ENCODE measurements at regions not wholly inside any gene's neighbourhood (a gene's known extent, or its start where the extent isn't known, plus 50 kb on each side); places are given as distances from the start of the nearest gene placed in this dataset.
"Not testable (repeated sequence)": the region's sequence is repeated elsewhere in the genome, so short reads cannot be mapped to it uniquely, and the experiment has no call there.

DNA sequence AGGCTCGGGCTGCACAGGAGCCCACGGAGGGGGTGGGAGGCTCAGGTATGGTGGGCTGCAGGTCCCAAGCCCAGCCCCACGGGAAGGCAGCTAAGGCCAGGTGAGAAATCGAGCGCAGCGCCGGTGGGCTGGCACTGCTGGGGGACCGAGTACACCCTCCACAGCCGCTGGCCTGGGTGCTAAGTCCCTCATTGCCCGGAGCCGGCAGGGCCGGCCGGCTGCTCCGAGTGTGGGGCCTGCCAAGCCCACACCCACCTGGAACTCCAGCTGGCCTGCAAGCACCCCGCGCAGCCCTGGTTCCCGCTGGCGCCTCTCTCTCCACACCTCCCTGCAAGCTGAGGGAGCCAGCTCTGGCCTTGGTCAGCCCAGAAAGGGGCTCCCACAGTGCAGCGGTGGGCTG, 137.4 kb upstream of the PKP2 start:
- H2BK120ac ChIP-seq (ENCODE audit: low read depth, low read length); H4K91ac ChIP-seq (ENCODE audit: low read depth, low read length, poor library complexity); H3K4me2 ChIP-seq (ENCODE audit: insufficient read depth, low read length, poor library complexity, severe bottlenecking); H3K27ac ChIP-seq (replicated peaks; ENCODE audit: low read length); H3K27me3 ChIP-seq (ENCODE audit: control insufficient read depth in 3 of 3, insufficient read depth in 3 of 3, low read depth in 1 of 3, low read length in 3 of 3); H3K23ac ChIP-seq (ENCODE audit: low read depth, low read length, poor library complexity); H3K4ac ChIP-seq (ENCODE audit: low read length); H3K9ac ChIP-seq (ENCODE audit: low read depth, low read length, poor library complexity); H2AFZ ChIP-seq (ENCODE audit: low read length); DNase-seq (ENCODE audit: low spot score); H3K4me3 ChIP-seq (ENCODE audit: low read length in 2 of 2); H4K8ac ChIP-seq (ENCODE audit: low read depth, low read length); H3K18ac ChIP-seq (ENCODE audit: low read length); H3K79me1 ChIP-seq (ENCODE audit: low read depth, low read length); H3K9me3 ChIP-seq (replicated peaks in 1 of 2; ENCODE audit: control insufficient read depth in 2 of 2, insufficient read depth in 1 of 2, low read depth in 1 of 2, low read length in 2 of 2); H2AK5ac ChIP-seq (ENCODE audit: low read depth, low read length); H2BK15ac ChIP-seq (ENCODE audit: low read length); H3K14ac ChIP-seq (ENCODE audit: low read length); H3K4me1 ChIP-seq (ENCODE audit: control insufficient read depth in 2 of 2, insufficient read depth in 1 of 2, low read depth in 1 of 2, low read length in 2 of 2); H2BK5ac ChIP-seq (ENCODE audit: low read length); H3K36me3 ChIP-seq (replicated peaks in 1 of 2; ENCODE audit: control insufficient read depth in 2 of 2, insufficient read depth in 2 of 2, low read length in 2 of 2); H2BK12ac ChIP-seq (ENCODE audit: low read length): not testable (repeated sequence)
- WGBS, 2 donors (ENCODE audit: extremely low coverage in 2 of 2, insufficient read length in 2 of 2, insufficient replicate concordance in 1 of 2) = no CpG with 5 or more reads among the region's 19 CpGs

DNA sequence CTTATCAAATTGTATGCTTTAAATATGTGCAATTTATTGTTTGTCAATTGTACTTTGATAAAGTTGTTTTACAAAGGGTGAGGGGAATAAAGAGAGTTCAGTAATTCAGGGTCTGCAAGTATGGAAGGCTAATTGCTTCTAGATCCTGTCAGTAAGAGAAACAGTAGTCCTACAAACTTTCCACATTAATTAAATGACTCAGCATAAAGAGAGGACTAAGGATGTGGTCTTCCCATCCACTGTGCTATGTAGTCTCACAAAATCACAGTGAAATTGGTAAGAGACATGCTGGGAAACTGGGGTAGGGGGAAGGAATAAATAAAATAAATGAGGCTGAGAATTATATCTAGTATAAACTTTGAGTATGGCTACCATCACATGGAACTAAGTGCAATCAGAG, 130.2 kb upstream of the PKP2 start:
- H3K9me3 ChIP-seq (replicated peaks in 1 of 2; ENCODE audit: control insufficient read depth in 2 of 2, insufficient read depth in 1 of 2, low read depth in 1 of 2, low read length in 2 of 2) = peaks cover 0 to 6% of the 10 kb centered on the region in 2 donors
- H3K4me1 ChIP-seq (ENCODE audit: control insufficient read depth in 2 of 2, insufficient read depth in 1 of 2, low read depth in 1 of 2, low read length in 2 of 2) = no peaks in the 10 kb centered on the region
- no peak overlapping the region for H3K27ac ChIP-seq (replicated peaks; ENCODE audit: low read length)
- no peak overlapping the region for H3K4me2 ChIP-seq (ENCODE audit: insufficient read depth, low read length, poor library complexity, severe bottlenecking)
- no peak overlapping the region for H3K23ac ChIP-seq (ENCODE audit: low read depth, low read length, poor library complexity)
- H3K79me1 ChIP-seq (ENCODE audit: low read depth, low read length) = no peaks in the 10 kb centered on the region
- H2BK15ac ChIP-seq (ENCODE audit: low read length) = no peak overlapping the region
- no peak for DNase-seq (ENCODE audit: low spot score)
- no peaks in the 10 kb centered on the region for H3K36me3 ChIP-seq (replicated peaks in 1 of 2; ENCODE audit: control insufficient read depth in 2 of 2, insufficient read depth in 2 of 2, low read length in 2 of 2)
- no peak overlapping the region for H2BK120ac ChIP-seq (ENCODE audit: low read depth, low read length)
- H3K4me3 ChIP-seq (ENCODE audit: low read length in 2 of 2) = no peak overlapping the region
- H3K4ac ChIP-seq (ENCODE audit: low read length) = no peak overlapping the region
- no peak overlapping the region for H2AFZ ChIP-seq (ENCODE audit: low read length)
- no peak overlapping the region for H2BK5ac ChIP-seq (ENCODE audit: low read length)
- H2AK5ac ChIP-seq (ENCODE audit: low read depth, low read length) = no peak overlapping the region
- H4K91ac ChIP-seq (ENCODE audit: low read depth, low read length, poor library complexity) = no peak overlapping the region
- no peaks in the 10 kb centered on the region for H3K27me3 ChIP-seq (ENCODE audit: control insufficient read depth in 3 of 3, insufficient read depth in 3 of 3, low read depth in 1 of 3, low read length in 3 of 3)
- no peak overlapping the region for H3K18ac ChIP-seq (ENCODE audit: low read length)
- H4K8ac ChIP-seq (ENCODE audit: low read depth, low read length) = no peak overlapping the region
- H2BK12ac ChIP-seq (ENCODE audit: low read length) = no peak overlapping the region
- no peak overlapping the region for H3K14ac ChIP-seq (ENCODE audit: low read length)
- no peak overlapping the region for H3K9ac ChIP-seq (ENCODE audit: low read depth, low read length, poor library complexity)

DNA sequence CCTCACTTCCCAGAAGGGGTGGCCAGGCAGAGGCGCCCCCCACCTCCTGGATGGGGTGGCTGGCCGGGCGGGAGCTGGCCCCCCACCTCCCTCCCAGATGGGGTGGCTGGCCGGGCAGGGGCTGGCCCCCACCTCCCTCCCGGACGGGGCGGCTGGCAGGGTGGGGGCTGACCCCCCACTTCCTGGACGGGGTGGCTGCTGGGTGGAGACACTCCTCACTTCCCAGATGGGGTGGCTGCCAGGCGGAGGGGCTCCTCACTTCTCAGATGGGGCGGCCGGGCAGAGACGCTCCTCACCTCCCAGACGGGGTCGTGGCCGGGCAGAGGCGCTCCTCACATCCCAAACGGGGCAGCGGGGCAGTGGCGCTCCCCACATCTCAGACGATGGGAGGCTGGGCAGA, 126.1 kb upstream of the PKP2 start:
- H2BK120ac ChIP-seq (ENCODE audit: low read depth, low read length); H2BK5ac ChIP-seq (ENCODE audit: low read length); H4K8ac ChIP-seq (ENCODE audit: low read depth, low read length); H3K36me3 ChIP-seq (replicated peaks in 1 of 2; ENCODE audit: control insufficient read depth in 2 of 2, insufficient read depth in 2 of 2, low read length in 2 of 2); H3K4ac ChIP-seq (ENCODE audit: low read length); H2BK15ac ChIP-seq (ENCODE audit: low read length); H3K4me3 ChIP-seq (ENCODE audit: low read length in 2 of 2); H3K18ac ChIP-seq (ENCODE audit: low read length); H2BK12ac ChIP-seq (ENCODE audit: low read length); H3K9ac ChIP-seq (ENCODE audit: low read depth, low read length, poor library complexity); H3K14ac ChIP-seq (ENCODE audit: low read length); H3K4me1 ChIP-seq (ENCODE audit: control insufficient read depth in 2 of 2, insufficient read depth in 1 of 2, low read depth in 1 of 2, low read length in 2 of 2); H2AK5ac ChIP-seq (ENCODE audit: low read depth, low read length); H3K27me3 ChIP-seq (ENCODE audit: control insufficient read depth in 3 of 3, insufficient read depth in 3 of 3, low read depth in 1 of 3, low read length in 3 of 3); H2AFZ ChIP-seq (ENCODE audit: low read length); H3K4me2 ChIP-seq (ENCODE audit: insufficient read depth, low read length, poor library complexity, severe bottlenecking); H3K23ac ChIP-seq (ENCODE audit: low read depth, low read length, poor library complexity); H4K91ac ChIP-seq (ENCODE audit: low read depth, low read length, poor library complexity); H3K79me1 ChIP-seq (ENCODE audit: low read depth, low read length); H3K27ac ChIP-seq (replicated peaks; ENCODE audit: low read length); DNase-seq (ENCODE audit: low spot score); H3K9me3 ChIP-seq (replicated peaks in 1 of 2; ENCODE audit: control insufficient read depth in 2 of 2, insufficient read depth in 1 of 2, low read depth in 1 of 2, low read length in 2 of 2): not testable (repeated sequence)
- no CpG with 5 or more reads among the region's 20 CpGs for WGBS, 2 donors (ENCODE audit: extremely low coverage in 2 of 2, insufficient read length in 2 of 2, insufficient replicate concordance in 1 of 2)

DNA sequence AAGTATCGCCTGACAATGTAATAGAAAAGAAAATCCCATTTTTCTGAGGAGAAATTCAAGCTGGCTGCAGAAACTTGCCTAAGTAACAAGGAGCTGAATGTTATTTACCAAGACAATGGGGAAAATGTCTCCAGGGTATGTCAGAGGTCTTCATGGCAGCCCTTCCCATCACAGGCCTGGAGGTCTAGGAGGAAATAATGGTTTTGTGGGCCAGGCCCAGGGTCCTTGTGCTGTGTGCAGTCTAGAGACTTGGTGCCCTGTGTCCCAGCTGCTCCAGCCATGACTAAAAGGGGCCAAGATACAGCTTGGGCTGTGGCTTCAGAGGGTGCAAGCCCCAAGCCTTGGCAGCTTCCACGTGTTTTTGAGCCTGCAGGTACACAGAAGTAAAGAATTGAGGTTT, 120.5 kb upstream of the PKP2 start:
- H2BK120ac ChIP-seq (ENCODE audit: low read depth, low read length); H3K18ac ChIP-seq (ENCODE audit: low read length); H3K27me3 ChIP-seq (ENCODE audit: control insufficient read depth in 3 of 3, insufficient read depth in 3 of 3, low read depth in 1 of 3, low read length in 3 of 3); H3K4ac ChIP-seq (ENCODE audit: low read length); H3K9me3 ChIP-seq (replicated peaks in 1 of 2; ENCODE audit: control insufficient read depth in 2 of 2, insufficient read depth in 1 of 2, low read depth in 1 of 2, low read length in 2 of 2); H3K4me1 ChIP-seq (ENCODE audit: control insufficient read depth in 2 of 2, insufficient read depth in 1 of 2, low read depth in 1 of 2, low read length in 2 of 2); H3K79me1 ChIP-seq (ENCODE audit: low read depth, low read length); H2BK12ac ChIP-seq (ENCODE audit: low read length); H3K4me2 ChIP-seq (ENCODE audit: insufficient read depth, low read length, poor library complexity, severe bottlenecking); DNase-seq (ENCODE audit: low spot score); H3K9ac ChIP-seq (ENCODE audit: low read depth, low read length, poor library complexity); H2BK15ac ChIP-seq (ENCODE audit: low read length); H3K4me3 ChIP-seq (ENCODE audit: low read length in 2 of 2); H2BK5ac ChIP-seq (ENCODE audit: low read length); H2AFZ ChIP-seq (ENCODE audit: low read length); H2AK5ac ChIP-seq (ENCODE audit: low read depth, low read length); H3K14ac ChIP-seq (ENCODE audit: low read length); H3K23ac ChIP-seq (ENCODE audit: low read depth, low read length, poor library complexity); H4K91ac ChIP-seq (ENCODE audit: low read depth, low read length, poor library complexity); H3K27ac ChIP-seq (replicated peaks; ENCODE audit: low read length); H4K8ac ChIP-seq (ENCODE audit: low read depth, low read length); H3K36me3 ChIP-seq (replicated peaks in 1 of 2; ENCODE audit: control insufficient read depth in 2 of 2, insufficient read depth in 2 of 2, low read length in 2 of 2): not testable (repeated sequence)
- WGBS, 2 donors (ENCODE audit: extremely low coverage in 2 of 2, insufficient read length in 2 of 2, insufficient replicate concordance in 1 of 2) = no CpG with 5 or more reads among the region's 2 CpGs

Data from neuronal stem cell (in vitro differentiated cells).